Panc1 (cell line): ENCODE measurements at regions not wholly inside any gene's neighbourhood (a gene's known extent, or its start where the extent isn't known, plus 50 kb on each side); places are given as distances from the start of the nearest gene placed in this dataset.

Source experiments
- ATAC-seq: fragments of 200-7000 bp; cut with Tn5 transposase; 2 replicates; pipeline ENCODE4 v1.9.1; 2020; ENCODE audit warnings: mild to moderate bottlenecking, moderate library complexity
- BruUV-seq: library from RNA; stranded (reverse); fragments of 400-500 nt; replicated peaks from 2 replicates; lab custom pipeline; 2021; lab: Mats Ljungman, UMichigan
- CTCF ChIA-PET: fragments of 300-600 bp; sonication (Branson Sonifier 250); formaldehyde crosslinking; loops from one replicate; lab custom pipeline; 2022; ENCODE audit warnings: antibody characterized with exemption; lab: Charles Lee
- POLR2A ChIA-PET: fragments of 300-600 bp; sonication (Branson Sonifier 250); formaldehyde crosslinking; loops from one replicate; lab custom pipeline; 2022; ENCODE audit warnings: antibody characterized with exemption; lab: Charles Lee
- DNase-seq: peaks from one replicate; pipeline ENCODE4 v3.0.0-alpha.2; 2010; ENCODE audit warnings: low read depth, low spot score
- H3K27ac ChIP-seq: 2 replicates; pipeline ENCODE4 v1.5.1; 2011; ENCODE audit warnings: mild to moderate bottlenecking, low read length, inconsistent platforms
- H3K27me3 ChIP-seq: fragments of 200-500 bp; sonication (Bioruptor generic); 2 replicates; pipeline ENCODE4 v1.6.0; 2014; ENCODE audit warnings: low read length, inconsistent platforms; ENCODE audit not compliant: control insufficient read depth, insufficient read depth
- H3K36me3 ChIP-seq: fragments of 200-500 bp; sonication (Bioruptor generic); 2 replicates; pipeline ENCODE4 v1.5.1; 2014; ENCODE audit warnings: inconsistent platforms, mild to moderate bottlenecking, low read length, moderate library complexity; ENCODE audit not compliant: control insufficient read depth, insufficient read depth
- H3K4me1 ChIP-seq: 2 replicates; pipeline ENCODE4 v1.5.1; 2011; ENCODE audit warnings: inconsistent platforms, mild to moderate bottlenecking, low read length, moderate library complexity; ENCODE audit not compliant: control insufficient read depth, insufficient read depth
- H3K4me3 ChIP-seq, 2 experiments: 2 replicates each; pipeline ENCODE4 v1.5.1; 2011 to 2012; ENCODE audit warnings: low read depth in 2 of 2, low read length in 2 of 2, mild to moderate bottlenecking in 2 of 2, inconsistent platforms in 1 of 2, moderate library complexity in 1 of 2
- H3K9me3 ChIP-seq: fragments of 200-500 bp; sonication (Bioruptor generic); 2 replicates; pipeline ENCODE4 v1.5.1; 2014; ENCODE audit warnings: low read depth, mild to moderate bottlenecking, inconsistent platforms, low read length, moderate library complexity; ENCODE audit not compliant: control insufficient read depth, insufficient read depth
- CTCF ChIP-seq: fragments of 450-650 bp; IDR thresholded peaks from 2 replicates; pipeline ENCODE4 v1.5.1; 2017; ENCODE audit warnings: mild to moderate bottlenecking
- POLR2AphosphoS5 ChIP-seq: IDR thresholded peaks from 2 replicates; pipeline ENCODE4 v1.6.1; 2012; ENCODE audit warnings: mild to moderate bottlenecking, low read depth, low read length, moderate library complexity
- REST ChIP-seq, 2 experiments: IDR thresholded peaks; 2 replicates each; pipeline ENCODE4 v1.6.1; 2011 to 2012; ENCODE audit warnings: low read depth in 2 of 2, control low read depth in 1 of 2, low read length in 1 of 2, mild to moderate bottlenecking in 1 of 2, moderate library complexity in 1 of 2; ENCODE audit not compliant: insufficient read depth in 1 of 2
- SIN3A ChIP-seq: IDR thresholded peaks from 2 replicates; pipeline ENCODE4 v1.6.1; 2012; ENCODE audit warnings: low read depth, mild to moderate bottlenecking, low read length, moderate library complexity, borderline replicate concordance; ENCODE audit not compliant: insufficient read depth
- TCF7L2 ChIP-seq: IDR thresholded peaks from 2 replicates; pipeline ENCODE4 v1.6.1; 2011; ENCODE audit warnings: mild to moderate bottlenecking, low read depth, low read length, inconsistent platforms
- in situ Hi-C: cut with HindIII; loops from 2 replicates; pipeline ENCODE4 v1.10.0; 2016; ENCODE audit warnings: low sequenced_read_pairs, low pct_unique_long_range_greater_than_20kb
- intact Hi-C: fragments of 100-400 bp; cut with micrococcal nuclease; formaldehyde crosslinking; loops from one replicate; pipeline ENCODE4 v1.10.0; 2022; ENCODE audit not compliant: unreplicated experiment

DNA sequence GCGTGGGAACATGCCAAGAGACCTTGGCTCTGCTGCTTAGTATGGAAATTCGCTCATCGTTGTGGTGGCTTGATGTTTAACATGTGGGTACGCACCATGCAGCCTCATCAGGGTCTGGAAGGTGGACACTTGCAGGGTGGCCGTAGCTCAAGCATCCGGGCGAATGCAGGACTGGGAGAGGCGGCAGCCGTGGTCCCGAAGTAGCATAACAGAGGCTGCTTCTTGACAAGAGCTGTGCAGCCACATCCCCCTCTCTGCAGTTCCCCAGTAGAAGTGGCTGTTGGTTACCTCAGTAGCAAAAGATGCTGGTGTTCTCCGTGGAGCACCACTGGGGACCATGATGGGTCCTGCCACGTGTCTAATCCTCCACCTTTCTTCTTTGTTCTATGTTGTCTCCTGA lies 195.0 kb downstream of the THBS2 start:
- peaks cover 5% of the 10 kb centered on the region; the same call in 1 of the 2 replicates for H3K9me3 ChIP-seq
- CTCF ChIA-PET: no interaction called here
- no peaks in the 10 kb centered on the region for H3K4me1 ChIP-seq
- in situ Hi-C loops: no loop called here
- BruUV-seq: no TSS peak
- POLR2A ChIA-PET: no interaction called here
- intact Hi-C loops: no loop called here
- DNase-seq (no peak), ATAC-seq (no peak)
- no peaks in the 10 kb centered on the region for H3K27me3 ChIP-seq
- H3K27ac ChIP-seq: no peak overlapping the region
- H3K4me3 ChIP-seq: no peak overlapping the region
- no peaks in the 10 kb centered on the region for H3K36me3 ChIP-seq
- no peak for TF ChIP-seq POLR2AphosphoS5
- TF ChIP-seq SIN3A: no peak
- TF ChIP-seq TCF7L2: no peak
- no peak for TF ChIP-seq REST (IDR thresholded peaks at IDR 0.05; ENCODE audit: insufficient read depth in 1 of 2, low read depth in 2 of 2, low read length in 1 of 2)
- no peak for TF ChIP-seq CTCF

GRCh38 chr6:169052462-169052861 lies 201.2 kb downstream of the THBS2 start:
- CTCF ChIA-PET: no interaction called here
- in situ Hi-C loops (no loop called here), intact Hi-C loops (no loop called here)
- DNase-seq (no peak), ATAC-seq (no peak)
- Histone ChIP-seq H3K27me3 (no peaks in the 10 kb centered on the region), H3K27ac (no peak overlapping the region), H3K36me3 (no peaks in the 10 kb centered on the region), H3K4me1 (no peaks in the 10 kb centered on the region), H3K4me3 (no peak overlapping the region), H3K9me3 (peaks cover 5% of the 10 kb centered on the region; the same call in 1 of the 2 replicates)
- POLR2A ChIA-PET: no interaction called here
- TF ChIP-seq SIN3A (no peak), REST (IDR thresholded peaks at IDR 0.05; ENCODE audit: insufficient read depth in 1 of 2, low read depth in 2 of 2, low read length in 1 of 2) (no peak), TCF7L2 (no peak), POLR2AphosphoS5 (no peak), CTCF (no peak)
- no TSS peak for BruUV-seq
